ENCODE measurements at regions not wholly inside any gene's neighbourhood (a gene's known extent, or its start where the extent isn't known, plus 50 kb on each side); places are given as distances from the start of the nearest gene placed in this dataset.

DNA sequence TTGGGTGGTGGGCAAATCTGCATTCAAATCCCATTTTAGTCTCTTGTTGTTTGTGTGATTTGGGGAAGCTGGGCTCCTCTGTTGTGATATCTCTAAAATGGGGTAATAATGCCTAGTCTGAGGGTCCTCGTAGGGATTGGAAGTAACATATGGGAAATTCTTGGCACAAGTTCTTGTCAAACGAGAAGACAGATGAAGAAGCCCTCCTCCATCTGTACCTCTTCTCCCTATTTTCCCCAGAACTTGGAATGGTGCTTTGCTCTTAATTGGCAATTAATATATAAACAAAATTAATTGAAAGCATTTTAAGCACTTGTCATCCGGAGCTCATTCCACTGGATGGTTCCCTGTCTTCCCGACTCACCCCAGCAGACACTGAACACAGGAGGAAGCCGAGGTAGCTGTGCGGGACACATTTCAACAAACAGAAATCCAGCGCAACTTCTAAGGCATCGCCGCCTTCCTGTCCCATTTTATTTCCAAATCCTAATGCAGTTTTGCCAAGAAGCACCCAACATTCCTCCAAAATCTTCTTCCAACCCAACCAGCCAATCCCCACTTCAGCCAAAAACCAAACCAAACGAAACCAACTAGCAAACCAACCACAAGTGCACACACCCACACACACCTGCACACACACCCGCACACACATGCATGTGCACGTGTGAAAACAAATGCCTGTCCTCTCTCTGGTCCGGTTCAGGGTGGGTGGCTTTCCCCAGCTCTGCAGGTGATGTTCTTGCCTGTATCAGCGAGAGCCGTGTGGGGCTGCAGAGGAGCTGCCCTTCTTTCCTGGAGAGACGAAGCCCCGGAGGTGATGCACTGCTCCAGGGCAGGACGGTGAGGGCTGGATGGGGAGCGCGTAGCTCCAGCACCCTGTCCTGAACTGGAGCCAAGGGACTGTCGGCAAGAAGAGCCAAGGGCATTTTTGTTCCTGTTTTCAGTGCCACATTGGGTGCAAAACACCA is 100.8 kb upstream of the B3GAT1 start:
- TF ChIP-seq EZH2 (conservative IDR thresholded peaks at IDR 0.05; ENCODE audit: low read depth, low read length) (no peak), SSRP1 (CRISPR knock-in tag; IDR thresholded peaks at IDR 0.05) (no peak), CEBPB (IDR thresholded peaks at IDR 0.05; ENCODE audit: borderline replicate concordance, low read depth, low read length) (no peak), FOXA3 (CRISPR knock-in tag; IDR thresholded peaks at IDR 0.05) (no peak), HNRNPL (IDR thresholded peaks at IDR 0.05; ENCODE audit: low read depth, low read length) (no peak), ZNF7 (CRISPR knock-in tag; IDR thresholded peaks at IDR 0.05) (no peak), MYNN (CRISPR knock-in tag; IDR thresholded peaks at IDR 0.05; ENCODE audit: low read depth) (no peak), ZNF317 (CRISPR knock-in tag; IDR thresholded peaks at IDR 0.05) (no peak), ZNF432 (CRISPR knock-in tag; IDR thresholded peaks at IDR 0.05; ENCODE audit: borderline replicate concordance) (no peak)
- TF ChIP-seq, protein P1, sequence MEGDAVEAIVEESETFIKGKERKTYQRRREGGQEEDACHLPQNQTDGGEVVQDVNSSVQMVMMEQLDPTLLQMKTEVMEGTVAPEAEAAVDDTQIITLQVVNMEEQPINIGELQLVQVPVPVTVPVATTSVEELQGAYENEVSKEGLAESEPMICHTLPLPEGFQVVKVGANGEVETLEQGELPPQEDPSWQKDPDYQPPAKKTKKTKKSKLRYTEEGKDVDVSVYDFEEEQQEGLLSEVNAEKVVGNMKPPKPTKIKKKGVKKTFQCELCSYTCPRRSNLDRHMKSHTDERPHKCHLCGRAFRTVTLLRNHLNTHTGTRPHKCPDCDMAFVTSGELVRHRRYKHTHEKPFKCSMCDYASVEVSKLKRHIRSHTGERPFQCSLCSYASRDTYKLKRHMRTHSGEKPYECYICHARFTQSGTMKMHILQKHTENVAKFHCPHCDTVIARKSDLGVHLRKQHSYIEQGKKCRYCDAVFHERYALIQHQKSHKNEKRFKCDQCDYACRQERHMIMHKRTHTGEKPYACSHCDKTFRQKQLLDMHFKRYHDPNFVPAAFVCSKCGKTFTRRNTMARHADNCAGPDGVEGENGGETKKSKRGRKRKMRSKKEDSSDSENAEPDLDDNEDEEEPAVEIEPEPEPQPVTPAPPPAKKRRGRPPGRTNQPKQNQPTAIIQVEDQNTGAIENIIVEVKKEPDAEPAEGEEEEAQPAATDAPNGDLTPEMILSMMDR (CRISPR knock-in tag; IDR thresholded peaks at IDR 0.05) = no peak
- TF ChIP-seq, protein P2, sequence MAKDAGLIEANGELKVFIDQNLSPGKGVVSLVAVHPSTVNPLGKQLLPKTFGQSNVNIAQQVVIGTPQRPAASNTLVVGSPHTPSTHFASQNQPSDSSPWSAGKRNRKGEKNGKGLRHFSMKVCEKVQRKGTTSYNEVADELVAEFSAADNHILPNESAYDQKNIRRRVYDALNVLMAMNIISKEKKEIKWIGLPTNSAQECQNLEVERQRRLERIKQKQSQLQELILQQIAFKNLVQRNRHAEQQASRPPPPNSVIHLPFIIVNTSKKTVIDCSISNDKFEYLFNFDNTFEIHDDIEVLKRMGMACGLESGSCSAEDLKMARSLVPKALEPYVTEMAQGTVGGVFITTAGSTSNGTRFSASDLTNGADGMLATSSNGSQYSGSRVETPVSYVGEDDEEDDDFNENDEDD (CRISPR knock-in tag; IDR thresholded peaks at IDR 0.05; ENCODE audit: borderline replicate concordance) = no peak
- TF ChIP-seq, protein P3, sequence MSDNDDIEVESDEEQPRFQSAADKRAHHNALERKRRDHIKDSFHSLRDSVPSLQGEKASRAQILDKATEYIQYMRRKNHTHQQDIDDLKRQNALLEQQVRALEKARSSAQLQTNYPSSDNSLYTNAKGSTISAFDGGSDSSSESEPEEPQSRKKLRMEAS (IDR thresholded peaks at IDR 0.05) = no peak
- TF ChIP-seq, protein P4, sequence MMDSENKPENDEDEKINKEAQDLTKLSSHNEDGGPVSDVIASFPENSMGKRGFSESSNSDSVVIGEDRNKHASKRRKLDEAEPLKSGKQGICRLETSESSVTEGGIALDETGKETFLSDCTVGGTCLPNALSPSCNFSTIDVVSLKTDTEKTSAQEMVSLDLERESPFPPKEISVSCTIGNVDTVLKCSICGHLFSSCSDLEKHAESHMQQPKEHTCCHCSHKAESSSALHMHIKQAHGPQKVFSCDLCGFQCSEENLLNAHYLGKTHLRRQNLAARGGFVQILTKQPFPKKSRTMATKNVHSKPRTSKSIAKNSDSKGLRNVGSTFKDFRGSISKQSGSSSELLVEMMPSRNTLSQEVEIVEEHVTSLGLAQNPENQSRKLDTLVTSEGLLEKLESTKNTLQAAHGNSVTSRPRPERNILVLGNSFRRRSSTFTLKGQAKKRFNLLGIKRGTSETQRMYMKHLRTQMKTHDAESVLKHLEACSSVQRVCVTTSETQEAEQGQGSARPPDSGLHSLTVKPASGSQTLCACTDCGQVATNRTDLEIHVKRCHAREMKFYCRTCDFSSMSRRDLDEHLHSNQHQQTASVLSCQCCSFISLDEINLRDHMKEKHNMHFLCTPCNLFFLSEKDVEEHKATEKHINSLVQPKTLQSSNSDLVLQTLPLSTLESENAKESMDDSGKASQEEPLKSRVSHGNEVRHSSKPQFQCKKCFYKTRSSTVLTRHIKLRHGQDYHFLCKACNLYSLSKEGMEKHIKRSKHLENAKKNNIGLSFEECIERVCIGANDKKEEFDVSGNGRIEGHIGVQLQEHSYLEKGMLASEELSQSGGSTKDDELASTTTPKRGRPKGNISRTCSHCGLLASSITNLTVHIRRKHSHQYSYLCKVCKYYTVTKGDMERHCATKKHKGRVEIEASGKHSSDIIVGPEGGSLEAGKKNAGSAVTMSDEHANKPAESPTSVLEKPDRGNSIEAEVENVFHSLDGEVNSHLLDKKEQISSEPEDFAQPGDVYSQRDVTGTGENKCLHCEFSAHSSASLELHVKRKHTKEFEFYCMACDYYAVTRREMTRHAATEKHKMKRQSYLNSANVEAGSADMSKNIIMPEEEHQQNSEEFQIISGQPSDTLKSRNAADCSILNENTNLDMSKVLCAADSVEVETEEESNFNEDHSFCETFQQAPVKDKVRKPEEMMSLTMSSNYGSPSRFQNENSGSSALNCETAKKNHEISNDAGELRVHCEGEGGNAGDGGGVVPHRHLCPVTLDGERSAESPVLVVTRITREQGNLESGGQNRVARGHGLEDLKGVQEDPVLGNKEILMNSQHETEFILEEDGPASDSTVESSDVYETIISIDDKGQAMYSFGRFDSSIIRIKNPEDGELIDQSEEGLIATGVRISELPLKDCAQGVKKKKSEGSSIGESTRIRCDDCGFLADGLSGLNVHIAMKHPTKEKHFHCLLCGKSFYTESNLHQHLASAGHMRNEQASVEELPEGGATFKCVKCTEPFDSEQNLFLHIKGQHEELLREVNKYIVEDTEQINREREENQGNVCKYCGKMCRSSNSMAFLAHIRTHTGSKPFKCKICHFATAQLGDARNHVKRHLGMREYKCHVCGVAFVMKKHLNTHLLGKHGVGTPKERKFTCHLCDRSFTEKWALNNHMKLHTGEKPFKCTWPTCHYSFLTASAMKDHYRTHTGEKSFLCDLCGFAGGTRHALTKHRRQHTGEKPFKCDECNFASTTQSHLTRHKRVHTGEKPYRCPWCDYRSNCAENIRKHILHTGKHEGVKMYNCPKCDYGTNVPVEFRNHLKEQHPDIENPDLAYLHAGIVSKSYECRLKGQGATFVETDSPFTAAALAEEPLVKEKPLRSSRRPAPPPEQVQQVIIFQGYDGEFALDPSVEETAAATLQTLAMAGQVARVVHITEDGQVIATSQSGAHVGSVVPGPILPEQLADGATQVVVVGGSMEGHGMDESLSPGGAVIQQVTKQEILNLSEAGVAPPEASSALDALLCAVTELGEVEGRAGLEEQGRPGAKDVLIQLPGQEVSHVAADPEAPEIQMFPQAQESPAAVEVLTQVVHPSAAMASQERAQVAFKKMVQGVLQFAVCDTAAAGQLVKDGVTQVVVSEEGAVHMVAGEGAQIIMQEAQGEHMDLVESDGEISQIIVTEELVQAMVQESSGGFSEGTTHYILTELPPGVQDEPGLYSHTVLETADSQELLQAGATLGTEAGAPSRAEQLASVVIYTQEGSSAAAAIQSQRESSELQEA (CRISPR knock-in tag; IDR thresholded peaks at IDR 0.05; ENCODE audit: not compliant biosample characterization) = no peak
